Activated CD4-positive, alpha-beta T cell treated with anti-CD3 and anti-CD28 coated beads, Interleukin-2, amount 50 U/mL, for 4 hours (primary cell): ENCODE measurements at regions not wholly inside any gene's neighbourhood (a gene's known extent, or its start where the extent isn't known, plus 50 kb on each side); places are given as distances from the start of the nearest gene placed in this dataset.
"Not testable (repeated sequence)": the region's sequence is repeated elsewhere in the genome, so short reads cannot be mapped to it uniquely, and the experiment has no call there.

ENCODE experiments used
- DNase-seq, 2 experiments: peaks; one replicate each; pipeline ENCODE4 v3.0.0-alpha.2; 2020

GRCh38 chrX:13378562-13379518 lies 59.0 kb upstream of the ATXN3L start:
- DNase-seq: not testable (repeated sequence)

- no peak for DNase-seq
Measured at GRCh38 chrX:13377550-13377934, 57.7 kb upstream of the ATXN3L start.

DNA sequence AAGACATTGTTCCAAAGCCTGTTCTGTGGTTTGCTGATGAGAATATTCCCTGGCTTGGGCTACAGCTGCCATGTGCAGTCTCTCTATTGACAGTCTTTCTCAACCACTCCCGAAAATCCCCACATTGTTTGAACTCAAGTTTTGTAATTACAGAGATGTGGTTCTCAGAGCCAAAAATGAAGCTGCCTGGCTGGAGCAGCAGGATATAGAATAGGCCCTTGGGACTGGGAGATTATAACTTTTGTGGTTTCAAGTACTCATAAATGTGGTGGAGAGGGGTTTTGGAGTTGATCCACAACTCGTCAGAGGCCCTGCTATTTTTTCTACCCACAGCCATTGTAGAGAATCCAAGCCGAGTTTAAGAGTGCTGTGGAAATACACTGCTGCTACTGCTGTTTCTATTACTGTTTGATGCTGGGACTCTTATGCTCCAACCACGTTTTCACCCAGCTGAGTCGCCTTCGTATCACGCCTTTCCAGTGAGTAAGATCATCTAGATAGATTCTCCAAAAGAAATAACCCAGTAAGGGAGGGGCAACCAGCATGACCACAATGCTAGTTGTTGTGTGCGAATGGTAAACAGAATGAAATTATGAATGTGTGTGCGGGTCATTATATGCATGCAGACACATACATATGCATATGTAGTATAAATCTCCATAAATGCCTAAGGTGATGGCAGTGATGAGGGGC lies 57.1 kb upstream of the ATXN3L start:
- no peak for DNase-seq

DNA sequence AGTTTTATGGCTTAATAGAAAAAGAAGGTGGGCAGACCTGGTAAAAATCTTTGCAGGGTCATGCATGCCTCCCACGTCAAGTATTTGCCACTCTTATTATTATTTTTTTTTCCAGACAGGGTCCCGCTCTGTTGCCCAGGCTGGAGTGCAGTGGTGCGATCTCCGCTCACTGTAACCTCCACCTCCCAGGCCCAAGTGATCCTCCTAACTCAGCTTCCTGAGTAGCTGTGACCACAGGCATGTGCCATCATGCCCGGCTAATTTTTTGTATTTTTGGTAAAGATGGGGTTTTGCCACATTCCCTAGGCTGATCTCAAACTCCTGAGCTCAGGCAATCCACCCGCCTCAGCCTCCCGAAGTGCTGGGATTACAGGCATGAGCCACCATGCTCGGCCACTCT lies 55.7 kb upstream of the ATXN3L start:
- DNase-seq: not testable (repeated sequence)

DNA sequence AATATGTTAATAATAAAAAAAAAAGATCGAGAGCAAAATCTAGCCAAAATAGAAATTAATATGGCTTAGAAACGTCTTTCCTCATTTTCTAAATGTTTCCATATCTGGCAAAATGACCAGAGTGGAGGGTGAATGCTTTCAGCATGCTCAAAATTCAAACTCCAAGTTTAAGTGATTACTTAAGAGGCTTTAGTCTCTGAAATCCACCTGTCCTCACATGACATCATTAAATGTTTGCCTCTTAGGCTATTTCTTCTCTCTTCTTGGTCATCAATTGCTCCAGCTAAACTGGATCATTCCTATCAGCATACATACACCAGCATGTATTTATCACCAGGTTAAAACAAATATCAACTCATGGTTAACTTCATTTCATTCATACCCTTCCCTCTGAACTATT lies 54.5 kb upstream of the ATXN3L start:
- DNase-seq: no peak

- no peak for DNase-seq
Measured at GRCh38 chrX:13373431-13374187, 53.8 kb upstream of the ATXN3L start.

DNA sequence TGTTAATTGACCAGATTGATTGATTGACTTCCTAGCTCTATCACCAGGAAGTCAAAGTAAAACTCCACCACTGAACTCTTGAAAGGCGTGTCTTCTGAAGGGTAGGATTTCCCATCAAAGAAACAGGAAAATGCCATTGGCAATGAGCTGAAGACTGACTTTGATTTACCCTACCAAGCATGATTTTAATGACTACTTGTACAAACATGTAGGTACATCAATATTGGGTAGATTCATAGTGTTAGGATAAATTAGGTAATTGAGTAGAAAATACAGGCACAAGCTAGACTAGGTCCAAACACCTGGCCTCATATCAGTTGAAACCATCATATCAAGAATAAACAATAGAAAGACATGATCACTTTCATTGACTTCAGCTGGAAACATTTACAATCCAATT lies 53.2 kb upstream of the ATXN3L start:
- no peak for DNase-seq

GRCh38 chrX:13372203-13372980 lies 52.5 kb upstream of the ATXN3L start:
- no peak for DNase-seq

DNA sequence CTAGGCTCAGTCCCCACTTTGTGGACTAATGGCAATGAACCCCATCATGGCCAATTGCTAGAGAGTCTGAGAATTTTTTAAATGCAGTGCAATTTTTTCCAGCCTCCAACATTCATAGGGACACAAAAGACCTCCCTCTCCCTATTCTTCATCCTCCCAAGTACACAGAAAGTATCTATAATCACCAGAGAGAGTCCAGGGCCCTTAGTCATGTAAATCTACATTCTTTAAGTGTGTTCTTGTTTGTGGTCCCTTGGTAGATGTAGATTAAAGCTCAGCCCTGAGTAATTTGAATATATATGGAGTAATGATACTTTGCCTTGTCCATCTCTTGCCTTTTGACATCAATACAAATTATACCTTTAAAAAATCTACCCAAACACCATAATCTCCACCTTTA lies 51.3 kb upstream of the ATXN3L start:
- DNase-seq: no peak

DNA sequence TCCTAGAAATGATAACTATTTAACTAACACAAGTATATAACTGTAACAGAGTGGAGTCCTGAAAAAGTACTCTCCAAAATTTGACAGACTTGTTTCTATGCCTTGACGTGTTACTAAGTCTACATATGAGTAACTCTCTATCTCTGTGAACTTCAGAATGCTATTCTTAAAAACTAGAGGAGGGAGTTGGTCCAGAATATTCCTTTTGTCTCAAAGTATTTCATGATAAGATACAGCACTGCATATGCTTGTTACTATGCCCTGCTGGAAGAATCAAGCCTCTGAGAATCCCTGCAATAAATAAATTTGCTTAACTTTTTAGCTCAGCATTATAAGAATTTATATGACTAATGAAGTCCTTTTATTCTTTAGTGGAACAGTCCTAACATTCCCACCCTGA lies 50.9 kb upstream of the ATXN3L start:
- DNase-seq: no peak
